ENCODE measurements at regions not wholly inside any gene's neighbourhood (a gene's known extent, or its start where the extent isn't known, plus 50 kb on each side); places are given as distances from the start of the nearest gene placed in this dataset.

GRCh38 chr6:164417537-164418261 is 891.7 kb downstream of the C6orf118 start:
- TF ChIP-seq, protein P1, sequence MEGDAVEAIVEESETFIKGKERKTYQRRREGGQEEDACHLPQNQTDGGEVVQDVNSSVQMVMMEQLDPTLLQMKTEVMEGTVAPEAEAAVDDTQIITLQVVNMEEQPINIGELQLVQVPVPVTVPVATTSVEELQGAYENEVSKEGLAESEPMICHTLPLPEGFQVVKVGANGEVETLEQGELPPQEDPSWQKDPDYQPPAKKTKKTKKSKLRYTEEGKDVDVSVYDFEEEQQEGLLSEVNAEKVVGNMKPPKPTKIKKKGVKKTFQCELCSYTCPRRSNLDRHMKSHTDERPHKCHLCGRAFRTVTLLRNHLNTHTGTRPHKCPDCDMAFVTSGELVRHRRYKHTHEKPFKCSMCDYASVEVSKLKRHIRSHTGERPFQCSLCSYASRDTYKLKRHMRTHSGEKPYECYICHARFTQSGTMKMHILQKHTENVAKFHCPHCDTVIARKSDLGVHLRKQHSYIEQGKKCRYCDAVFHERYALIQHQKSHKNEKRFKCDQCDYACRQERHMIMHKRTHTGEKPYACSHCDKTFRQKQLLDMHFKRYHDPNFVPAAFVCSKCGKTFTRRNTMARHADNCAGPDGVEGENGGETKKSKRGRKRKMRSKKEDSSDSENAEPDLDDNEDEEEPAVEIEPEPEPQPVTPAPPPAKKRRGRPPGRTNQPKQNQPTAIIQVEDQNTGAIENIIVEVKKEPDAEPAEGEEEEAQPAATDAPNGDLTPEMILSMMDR (IDR thresholded peaks at IDR 0.05), result no peak
- TF ChIP-seq POLR2AphosphoS5 (IDR thresholded peaks at IDR 0.05) (no peak), POLR2A (IDR thresholded peaks at IDR 0.05; ENCODE audit: low read depth) (no peak), EP300 (IDR thresholded peaks at IDR 0.05) (no peak)

Data from esophagus muscularis mucosa (tissue), 4 donors.